ENCODE measurements at regions not wholly inside any gene's neighbourhood (a gene's known extent, or its start where the extent isn't known, plus 50 kb on each side); places are given as distances from the start of the nearest gene placed in this dataset.

DNA sequence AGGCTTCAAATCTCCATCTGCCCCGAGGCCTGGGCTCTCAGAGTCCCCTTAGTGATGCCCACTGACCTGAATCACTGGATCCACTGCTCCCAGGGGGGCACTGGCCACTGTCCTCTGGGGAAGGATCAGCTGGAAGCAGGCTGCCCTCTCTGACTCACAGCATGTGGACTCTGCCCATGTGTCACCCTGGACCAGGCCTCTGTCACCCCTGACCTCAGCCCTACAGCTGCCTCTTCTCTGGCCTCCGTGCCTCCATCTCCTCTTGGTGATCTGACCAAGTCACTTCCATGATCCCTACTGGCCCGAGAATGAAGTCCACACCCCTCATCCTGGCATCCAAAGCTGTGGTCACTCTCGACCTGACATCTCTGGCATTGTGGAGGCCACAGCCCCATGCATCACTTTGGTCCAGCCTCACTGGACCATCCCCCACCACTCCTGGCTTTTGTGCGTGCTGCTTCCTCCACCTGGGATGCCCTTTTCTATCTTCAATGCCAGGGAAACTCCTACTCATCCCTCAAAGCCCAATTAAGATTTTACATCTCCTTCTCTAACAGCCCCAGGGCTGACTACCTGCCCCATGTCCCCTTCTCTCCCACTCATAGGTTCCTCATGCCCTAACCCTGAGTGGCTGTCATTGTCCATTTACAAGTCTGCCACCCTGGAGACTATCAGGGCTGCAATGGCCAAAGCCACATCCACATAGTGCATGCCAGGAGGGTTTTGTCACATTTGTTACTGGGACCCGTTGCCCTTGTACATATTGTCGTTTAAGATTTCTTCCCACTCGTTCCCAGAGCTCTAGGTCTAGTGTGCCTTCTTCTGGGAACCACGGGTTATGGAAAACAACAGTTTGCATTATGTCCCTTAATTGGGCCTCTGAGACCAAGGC, 685.0 kb downstream of the MATN1 start:
- H3K27me3 ChIP-seq (ENCODE audit: insufficient read depth, insufficient read length): no peaks in the 10 kb centered on the region
- peaks cover 14% of the 10 kb centered on the region for H3K4me1 ChIP-seq (ENCODE audit: insufficient read depth, insufficient read length)
- DNase-seq (ENCODE audit: low read depth, low spot score): no peak
- H3K4me3 ChIP-seq (ENCODE audit: insufficient read length, low read depth): no peak overlapping the region
- no peak overlapping the region for H3K9ac ChIP-seq (ENCODE audit: insufficient read length, low read depth)
- no peaks in the 10 kb centered on the region for H3K36me3 ChIP-seq (ENCODE audit: insufficient read depth, insufficient read length, low read length)
- TF ChIP-seq ZNF274 (IDR thresholded peaks at IDR 0.05; ENCODE audit: low read depth, low read length): no peak
- TF ChIP-seq YY1 (IDR thresholded peaks at IDR 0.05; ENCODE audit: insufficient read depth, insufficient read length): no peak
- no peak for TF ChIP-seq SUZ12 (IDR thresholded peaks at IDR 0.05; ENCODE audit: extremely low read depth, insufficient read depth, insufficient read length)
- H3K9me3 ChIP-seq (ENCODE audit: insufficient read depth, low read length): peaks cover 52% of the 10 kb centered on the region

DNA sequence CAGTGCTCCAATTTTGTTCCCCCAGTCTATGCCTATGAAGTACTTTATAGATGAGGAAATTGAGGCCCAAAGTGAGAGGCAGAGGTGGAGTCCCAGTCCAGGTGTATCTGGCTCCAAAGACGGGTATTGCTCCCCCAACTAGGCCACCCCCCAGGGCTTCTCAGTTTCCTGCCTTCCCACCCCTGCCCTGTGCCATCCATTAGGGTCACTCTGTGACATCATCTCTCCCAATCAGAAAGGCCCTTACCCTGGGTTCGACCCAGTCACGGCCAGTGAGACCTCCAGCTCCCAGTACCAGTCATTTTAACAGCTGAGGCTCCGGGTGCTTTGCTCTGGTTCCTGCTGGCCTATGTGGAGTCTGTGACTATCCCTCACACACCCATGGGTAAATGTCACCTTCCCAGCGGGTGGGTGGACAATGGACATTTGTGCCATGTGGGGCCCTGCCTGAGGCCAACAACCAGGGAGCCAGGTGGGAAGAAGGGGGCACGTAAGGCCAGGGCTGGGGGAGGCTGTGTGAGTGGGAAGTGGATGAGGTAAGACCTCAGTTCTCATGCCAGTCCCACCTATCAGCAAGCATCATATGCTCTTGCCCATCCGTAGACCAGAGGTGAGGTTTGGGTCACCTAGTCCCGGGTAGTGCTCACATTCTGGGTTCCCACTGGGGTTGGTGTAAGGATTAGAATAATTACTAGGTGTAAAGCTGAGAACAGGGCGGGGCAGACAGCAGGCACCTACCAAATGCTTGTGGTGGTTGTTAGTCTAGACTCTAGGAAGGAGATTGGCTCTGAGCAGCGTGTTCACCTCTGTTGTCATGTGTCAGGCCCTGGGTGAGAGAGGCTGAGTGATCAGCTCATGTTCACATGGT, 685.9 kb downstream of the MATN1 start:
- no peaks in the 10 kb centered on the region for H3K36me3 ChIP-seq (ENCODE audit: insufficient read depth, insufficient read length, low read length)
- TF ChIP-seq YY1 (IDR thresholded peaks at IDR 0.05; ENCODE audit: insufficient read depth, insufficient read length): no peak
- no peak for TF ChIP-seq ZNF274 (IDR thresholded peaks at IDR 0.05; ENCODE audit: low read depth, low read length)
- no peak for TF ChIP-seq SUZ12 (IDR thresholded peaks at IDR 0.05; ENCODE audit: extremely low read depth, insufficient read depth, insufficient read length)

DNA sequence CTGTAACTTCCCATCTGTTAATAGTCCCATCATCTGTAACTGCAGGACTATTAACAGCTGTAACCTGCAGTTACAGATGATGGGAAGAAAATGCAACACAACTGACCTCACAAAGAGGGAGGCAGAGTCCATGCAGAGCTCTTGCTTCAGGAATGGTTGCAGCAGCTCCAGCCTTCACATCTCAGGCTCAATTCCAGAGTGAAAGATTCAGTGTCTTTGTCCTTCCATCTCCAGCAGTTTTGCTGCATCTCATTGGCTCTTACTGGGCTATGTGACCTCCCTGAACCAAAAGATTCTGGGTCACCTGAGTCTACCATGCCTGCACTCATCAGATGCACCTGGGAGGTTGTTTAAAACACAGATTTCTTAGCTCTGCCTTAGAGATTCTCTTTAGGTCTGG, 686.7 kb downstream of the MATN1 start:
- H3K27me3 ChIP-seq (ENCODE audit: insufficient read depth, insufficient read length): no peaks in the 10 kb centered on the region
- no peak for DNase-seq (ENCODE audit: low read depth, low spot score)
- peaks cover 14% of the 10 kb centered on the region for H3K4me1 ChIP-seq (ENCODE audit: insufficient read depth, insufficient read length)
- H3K4me3 ChIP-seq (ENCODE audit: insufficient read length, low read depth): no peak overlapping the region
- peaks cover 50% of the 10 kb centered on the region for H3K9me3 ChIP-seq (ENCODE audit: insufficient read depth, low read length)
- no peak overlapping the region for H3K9ac ChIP-seq (ENCODE audit: insufficient read length, low read depth)
- no peak for TF ChIP-seq ZNF274 (IDR thresholded peaks at IDR 0.05; ENCODE audit: low read depth, low read length)
- TF ChIP-seq YY1 (IDR thresholded peaks at IDR 0.05; ENCODE audit: insufficient read depth, insufficient read length): no peak
- TF ChIP-seq SUZ12 (IDR thresholded peaks at IDR 0.05; ENCODE audit: extremely low read depth, insufficient read depth, insufficient read length): no peak
- no peaks in the 10 kb centered on the region for H3K36me3 ChIP-seq (ENCODE audit: insufficient read depth, insufficient read length, low read length)

More for the DNA sequence above, 685.9 kb downstream of the MATN1 start:
- H3K4me3 ChIP-seq (ENCODE audit: insufficient read length, low read depth): no peak overlapping the region
- DNase-seq (ENCODE audit: low read depth, low spot score): no peak
- no peaks in the 10 kb centered on the region for H3K27me3 ChIP-seq (ENCODE audit: insufficient read depth, insufficient read length)
- H3K4me1 ChIP-seq (ENCODE audit: insufficient read depth, insufficient read length): peaks cover 14% of the 10 kb centered on the region
- H3K9ac ChIP-seq (ENCODE audit: insufficient read length, low read depth): no peak overlapping the region
- peaks cover 50% of the 10 kb centered on the region for H3K9me3 ChIP-seq (ENCODE audit: insufficient read depth, low read length)

DNA sequence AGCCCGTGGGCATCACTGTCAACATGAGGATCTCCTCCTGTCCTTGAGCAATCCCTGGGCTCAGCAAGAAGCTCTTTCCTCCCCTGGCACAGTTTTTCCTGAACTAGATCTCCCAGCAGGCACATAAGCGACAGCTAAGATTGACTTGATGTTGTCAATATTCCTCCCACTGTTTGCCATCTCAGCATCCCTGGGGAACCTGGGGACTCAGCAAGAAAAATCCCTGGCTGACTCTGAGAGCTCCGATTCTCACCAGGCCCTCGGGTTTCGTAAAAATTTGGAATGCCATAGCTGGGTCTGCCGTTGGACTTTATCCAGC, 687.2 kb downstream of the MATN1 start:
- Histone ChIP-seq H3K4me1 (ENCODE audit: insufficient read depth, insufficient read length) (peaks cover 14% of the 10 kb centered on the region), H3K27me3 (ENCODE audit: insufficient read depth, insufficient read length) (no peaks in the 10 kb centered on the region), H3K9me3 (ENCODE audit: insufficient read depth, low read length) (peaks cover 47% of the 10 kb centered on the region), H3K4me3 (ENCODE audit: insufficient read length, low read depth) (no peak overlapping the region), H3K9ac (ENCODE audit: insufficient read length, low read depth) (no peak overlapping the region), H3K36me3 (ENCODE audit: insufficient read depth, insufficient read length, low read length) (no peaks in the 10 kb centered on the region)
- no peak for DNase-seq (ENCODE audit: low read depth, low spot score)
- TF ChIP-seq YY1 (IDR thresholded peaks at IDR 0.05; ENCODE audit: insufficient read depth, insufficient read length): no peak
- no peak for TF ChIP-seq ZNF274 (IDR thresholded peaks at IDR 0.05; ENCODE audit: low read depth, low read length)
- no peak for TF ChIP-seq SUZ12 (IDR thresholded peaks at IDR 0.05; ENCODE audit: extremely low read depth, insufficient read depth, insufficient read length)

DNA sequence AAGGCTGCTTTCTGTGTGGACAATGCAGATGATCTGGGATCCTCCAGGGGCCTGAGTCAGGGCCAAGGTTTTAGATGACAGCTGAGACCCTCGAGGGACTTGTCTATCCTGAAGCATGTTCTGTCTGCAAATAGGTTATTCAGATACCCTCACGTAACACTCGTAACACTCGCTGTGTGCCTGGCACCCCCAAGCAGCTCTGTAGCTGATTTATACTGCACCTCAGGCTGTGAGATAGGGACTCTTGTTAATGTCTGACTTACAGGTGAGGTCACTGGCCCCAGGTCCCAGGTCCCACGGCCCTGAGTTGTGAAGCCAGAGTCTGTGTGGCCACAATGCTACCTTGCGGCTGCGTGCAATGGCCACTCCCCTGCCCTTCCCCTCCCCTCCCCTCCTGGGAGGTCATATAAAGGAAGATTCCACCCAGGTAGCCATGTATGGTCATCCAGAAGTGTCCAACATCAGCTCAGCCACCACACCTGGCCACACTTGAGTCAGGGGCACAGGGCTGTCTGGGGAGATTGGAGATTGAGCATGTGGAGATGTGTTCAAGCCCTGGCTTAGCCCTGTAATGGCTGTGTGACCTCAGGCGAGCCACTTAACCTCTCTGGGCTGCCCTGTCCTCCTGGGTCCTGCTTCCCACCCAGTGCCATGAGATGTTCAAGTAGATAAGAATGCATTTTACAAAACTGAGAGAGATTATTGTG, 687.7 kb downstream of the MATN1 start:
- no peaks in the 10 kb centered on the region for H3K27me3 ChIP-seq (ENCODE audit: insufficient read depth, insufficient read length)

DNA sequence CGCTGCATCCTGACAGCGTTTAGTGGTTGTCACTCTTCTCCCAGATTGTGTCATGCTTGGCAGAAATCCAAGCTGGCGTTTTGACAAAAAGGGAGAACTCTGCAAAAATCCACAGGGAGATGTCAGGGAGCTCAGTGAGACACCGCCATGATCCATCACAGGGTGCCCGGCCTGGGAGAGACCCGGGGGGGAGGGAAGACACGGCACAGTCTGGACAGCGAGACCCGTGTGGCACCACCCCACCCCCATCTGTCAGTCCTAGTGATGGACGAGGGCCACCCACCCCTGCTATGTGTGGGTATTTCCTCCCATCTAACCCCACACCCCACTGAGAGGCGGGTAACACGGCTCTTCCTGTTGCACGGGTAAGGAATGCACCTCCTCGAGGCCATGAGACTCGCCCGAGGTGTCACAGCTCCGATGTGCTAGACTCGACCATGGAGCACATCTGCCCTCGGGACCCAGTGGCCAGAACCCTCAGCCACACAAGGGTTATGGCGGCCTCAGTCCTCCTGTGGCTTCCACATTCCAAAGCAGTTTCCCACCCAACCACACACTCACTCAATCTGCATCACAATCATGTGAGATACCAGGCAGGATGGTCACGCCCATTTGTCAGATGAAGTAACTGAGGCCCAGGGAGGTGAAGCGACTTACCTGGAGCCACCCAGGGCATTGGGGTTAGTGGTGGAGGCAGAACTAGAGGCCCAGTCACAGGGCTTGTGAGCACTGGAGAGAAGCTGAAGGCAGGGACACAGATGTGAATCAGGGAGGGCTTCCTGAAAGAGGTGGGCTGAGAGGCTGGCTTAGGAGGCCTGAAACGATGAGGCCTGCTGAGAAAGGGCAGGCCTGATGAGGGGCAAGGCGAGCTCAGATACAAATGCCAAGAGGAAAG, 688.5 kb downstream of the MATN1 start:
- peak; percentile 38 for DNase-seq (ENCODE audit: low read depth, low spot score)
- H3K4me3 ChIP-seq (ENCODE audit: insufficient read length, low read depth): no peak overlapping the region
- no peaks in the 10 kb centered on the region for H3K27me3 ChIP-seq (ENCODE audit: insufficient read depth, insufficient read length)
- peaks cover 14% of the 10 kb centered on the region for H3K4me1 ChIP-seq (ENCODE audit: insufficient read depth, insufficient read length)
- no peaks in the 10 kb centered on the region for H3K36me3 ChIP-seq (ENCODE audit: insufficient read depth, insufficient read length, low read length)
- peaks cover 35% of the 10 kb centered on the region for H3K9me3 ChIP-seq (ENCODE audit: insufficient read depth, low read length)
- TF ChIP-seq YY1 (IDR thresholded peaks at IDR 0.05; ENCODE audit: insufficient read depth, insufficient read length) (no peak), SUZ12 (IDR thresholded peaks at IDR 0.05; ENCODE audit: extremely low read depth, insufficient read depth, insufficient read length) (no peak), ZNF274 (IDR thresholded peaks at IDR 0.05; ENCODE audit: low read depth, low read length) (no peak)
- H3K9ac ChIP-seq (ENCODE audit: insufficient read length, low read depth): no peak overlapping the region

More for the DNA sequence above, 687.7 kb downstream of the MATN1 start:
- H3K9ac ChIP-seq (ENCODE audit: insufficient read length, low read depth): no peak overlapping the region
- no peak overlapping the region for H3K4me3 ChIP-seq (ENCODE audit: insufficient read length, low read depth)
- no peaks in the 10 kb centered on the region for H3K36me3 ChIP-seq (ENCODE audit: insufficient read depth, insufficient read length, low read length)
- TF ChIP-seq SUZ12 (IDR thresholded peaks at IDR 0.05; ENCODE audit: extremely low read depth, insufficient read depth, insufficient read length) (no peak), ZNF274 (IDR thresholded peaks at IDR 0.05; ENCODE audit: low read depth, low read length) (no peak)
- H3K9me3 ChIP-seq (ENCODE audit: insufficient read depth, low read length): peaks cover 42% of the 10 kb centered on the region
- H3K4me1 ChIP-seq (ENCODE audit: insufficient read depth, insufficient read length): peaks cover 14% of the 10 kb centered on the region
- DNase-seq (ENCODE audit: low read depth, low spot score): no peak

Data from NT2/D1 (cell line).